ENCODE measurements at regions not wholly inside any gene's neighbourhood (a gene's known extent, or its start where the extent isn't known, plus 50 kb on each side); places are given as distances from the start of the nearest gene placed in this dataset.

- no peak for FAIRE-seq
- CTCF ChIA-PET (ENCODE audit: low intra/inter-chr PET ratio), result no interaction called here
- Histone ChIP-seq H3K27ac (ENCODE audit: extremely low read depth, low read depth, low read length) (no peak overlapping the region), H3K9me3 (replicated peaks; ENCODE audit: control insufficient read depth, insufficient read depth, low read depth, low read length) (no peaks in the 10 kb centered on the region), H3K9ac (ENCODE audit: insufficient read depth in 1 of 2, low read depth in 2 of 2, low read length in 2 of 2) (no peak overlapping the region), H3K4me2 (ENCODE audit: insufficient read depth, low read length) (no peak overlapping the region), H3K9me1 (ENCODE audit: control insufficient read depth, insufficient read depth, low read length) (no peaks in the 10 kb centered on the region), H3K27me3 (ENCODE audit: control insufficient read depth in 2 of 2, insufficient read depth in 2 of 2, low read length in 2 of 2) (no peaks in the 10 kb centered on the region), H4K20me1 (replicated peaks; ENCODE audit: control insufficient read depth, insufficient read depth, low read length) (no peaks in the 10 kb centered on the region), H3K79me2 (ENCODE audit: control insufficient read depth, insufficient read depth, low read length) (no peaks in the 10 kb centered on the region), H3K36me3 (ENCODE audit: control insufficient read depth, insufficient read depth, low read length) (no peaks in the 10 kb centered on the region), H2AFZ (ENCODE audit: low read depth, low read length) (no peak overlapping the region), H3K4me3 (no peak overlapping the region), H3K4me1 (replicated peaks in 1 of 2; ENCODE audit: control insufficient read depth in 2 of 2, insufficient read depth in 2 of 2, low read length in 2 of 2) (no peaks in the 10 kb centered on the region)
- 2% methylated on average over 4 of the region's 4 CpGs for WGBS (ENCODE audit: insufficient coverage, low coverage, missing lambda C conversion rate)
- in situ Hi-C loops (cut with MboI), result no loop called here
- intact Hi-C loops (cut with micrococcal nuclease), result no loop called here
- TF ChIP-seq ATF3 (IDR thresholded peaks at IDR 0.05) (peak; percentile 25; the same call in 1 of the 2 replicates), ATF3 (CRISPR knock-in tag; conservative IDR thresholded peaks at IDR 0.05) (no peak), SIN3A (IDR thresholded peaks at IDR 0.05; ENCODE audit: borderline replicate concordance in 2 of 2, control insufficient read depth in 1 of 2, low read depth in 2 of 2, low read length in 2 of 2) (no peak), ATF7 (IDR thresholded peaks at IDR 0.05) (peak; percentile 33; the same call in 1 of the 2 replicates), ZNF785 (CRISPR knock-in tag; IDR thresholded peaks at IDR 0.05) (no peak), E2F3 (CRISPR knock-in tag; IDR thresholded peaks at IDR 0.05) (no peak)
- TF ChIP-seq, protein P1, sequence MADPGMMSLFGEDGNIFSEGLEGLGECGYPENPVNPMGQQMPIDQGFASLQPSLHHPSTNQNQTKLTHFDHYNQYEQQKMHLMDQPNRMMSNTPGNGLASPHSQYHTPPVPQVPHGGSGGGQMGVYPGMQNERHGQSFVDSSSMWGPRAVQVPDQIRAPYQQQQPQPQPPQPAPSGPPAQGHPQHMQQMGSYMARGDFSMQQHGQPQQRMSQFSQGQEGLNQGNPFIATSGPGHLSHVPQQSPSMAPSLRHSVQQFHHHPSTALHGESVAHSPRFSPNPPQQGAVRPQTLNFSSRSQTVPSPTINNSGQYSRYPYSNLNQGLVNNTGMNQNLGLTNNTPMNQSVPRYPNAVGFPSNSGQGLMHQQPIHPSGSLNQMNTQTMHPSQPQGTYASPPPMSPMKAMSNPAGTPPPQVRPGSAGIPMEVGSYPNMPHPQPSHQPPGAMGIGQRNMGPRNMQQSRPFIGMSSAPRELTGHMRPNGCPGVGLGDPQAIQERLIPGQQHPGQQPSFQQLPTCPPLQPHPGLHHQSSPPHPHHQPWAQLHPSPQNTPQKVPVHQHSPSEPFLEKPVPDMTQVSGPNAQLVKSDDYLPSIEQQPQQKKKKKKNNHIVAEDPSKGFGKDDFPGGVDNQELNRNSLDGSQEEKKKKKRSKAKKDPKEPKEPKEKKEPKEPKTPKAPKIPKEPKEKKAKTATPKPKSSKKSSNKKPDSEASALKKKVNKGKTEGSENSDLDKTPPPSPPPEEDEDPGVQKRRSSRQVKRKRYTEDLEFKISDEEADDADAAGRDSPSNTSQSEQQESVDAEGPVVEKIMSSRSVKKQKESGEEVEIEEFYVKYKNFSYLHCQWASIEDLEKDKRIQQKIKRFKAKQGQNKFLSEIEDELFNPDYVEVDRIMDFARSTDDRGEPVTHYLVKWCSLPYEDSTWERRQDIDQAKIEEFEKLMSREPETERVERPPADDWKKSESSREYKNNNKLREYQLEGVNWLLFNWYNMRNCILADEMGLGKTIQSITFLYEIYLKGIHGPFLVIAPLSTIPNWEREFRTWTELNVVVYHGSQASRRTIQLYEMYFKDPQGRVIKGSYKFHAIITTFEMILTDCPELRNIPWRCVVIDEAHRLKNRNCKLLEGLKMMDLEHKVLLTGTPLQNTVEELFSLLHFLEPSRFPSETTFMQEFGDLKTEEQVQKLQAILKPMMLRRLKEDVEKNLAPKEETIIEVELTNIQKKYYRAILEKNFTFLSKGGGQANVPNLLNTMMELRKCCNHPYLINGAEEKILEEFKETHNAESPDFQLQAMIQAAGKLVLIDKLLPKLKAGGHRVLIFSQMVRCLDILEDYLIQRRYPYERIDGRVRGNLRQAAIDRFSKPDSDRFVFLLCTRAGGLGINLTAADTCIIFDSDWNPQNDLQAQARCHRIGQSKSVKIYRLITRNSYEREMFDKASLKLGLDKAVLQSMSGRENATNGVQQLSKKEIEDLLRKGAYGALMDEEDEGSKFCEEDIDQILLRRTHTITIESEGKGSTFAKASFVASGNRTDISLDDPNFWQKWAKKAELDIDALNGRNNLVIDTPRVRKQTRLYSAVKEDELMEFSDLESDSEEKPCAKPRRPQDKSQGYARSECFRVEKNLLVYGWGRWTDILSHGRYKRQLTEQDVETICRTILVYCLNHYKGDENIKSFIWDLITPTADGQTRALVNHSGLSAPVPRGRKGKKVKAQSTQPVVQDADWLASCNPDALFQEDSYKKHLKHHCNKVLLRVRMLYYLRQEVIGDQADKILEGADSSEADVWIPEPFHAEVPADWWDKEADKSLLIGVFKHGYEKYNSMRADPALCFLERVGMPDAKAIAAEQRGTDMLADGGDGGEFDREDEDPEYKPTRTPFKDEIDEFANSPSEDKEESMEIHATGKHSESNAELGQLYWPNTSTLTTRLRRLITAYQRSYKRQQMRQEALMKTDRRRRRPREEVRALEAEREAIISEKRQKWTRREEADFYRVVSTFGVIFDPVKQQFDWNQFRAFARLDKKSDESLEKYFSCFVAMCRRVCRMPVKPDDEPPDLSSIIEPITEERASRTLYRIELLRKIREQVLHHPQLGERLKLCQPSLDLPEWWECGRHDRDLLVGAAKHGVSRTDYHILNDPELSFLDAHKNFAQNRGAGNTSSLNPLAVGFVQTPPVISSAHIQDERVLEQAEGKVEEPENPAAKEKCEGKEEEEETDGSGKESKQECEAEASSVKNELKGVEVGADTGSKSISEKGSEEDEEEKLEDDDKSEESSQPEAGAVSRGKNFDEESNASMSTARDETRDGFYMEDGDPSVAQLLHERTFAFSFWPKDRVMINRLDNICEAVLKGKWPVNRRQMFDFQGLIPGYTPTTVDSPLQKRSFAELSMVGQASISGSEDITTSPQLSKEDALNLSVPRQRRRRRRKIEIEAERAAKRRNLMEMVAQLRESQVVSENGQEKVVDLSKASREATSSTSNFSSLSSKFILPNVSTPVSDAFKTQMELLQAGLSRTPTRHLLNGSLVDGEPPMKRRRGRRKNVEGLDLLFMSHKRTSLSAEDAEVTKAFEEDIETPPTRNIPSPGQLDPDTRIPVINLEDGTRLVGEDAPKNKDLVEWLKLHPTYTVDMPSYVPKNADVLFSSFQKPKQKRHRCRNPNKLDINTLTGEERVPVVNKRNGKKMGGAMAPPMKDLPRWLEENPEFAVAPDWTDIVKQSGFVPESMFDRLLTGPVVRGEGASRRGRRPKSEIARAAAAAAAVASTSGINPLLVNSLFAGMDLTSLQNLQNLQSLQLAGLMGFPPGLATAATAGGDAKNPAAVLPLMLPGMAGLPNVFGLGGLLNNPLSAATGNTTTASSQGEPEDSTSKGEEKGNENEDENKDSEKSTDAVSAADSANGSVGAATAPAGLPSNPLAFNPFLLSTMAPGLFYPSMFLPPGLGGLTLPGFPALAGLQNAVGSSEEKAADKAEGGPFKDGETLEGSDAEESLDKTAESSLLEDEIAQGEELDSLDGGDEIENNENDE (IDR thresholded peaks at IDR 0.05; ENCODE audit: low read depth, low read length), result no peak
- DNase-seq (ENCODE audit: extremely low read depth in 1 of 4, low spot score in 3 of 4), result no peak
- ATAC-seq, result no peak
- BruUV-seq (replicated peaks), result no TSS peak
- POLR2A ChIA-PET, result interaction anchor here (0.6 kb wide), 1 partner anchor 868 kb away, joined by 3 read pairs; no protein-coding TSS in a partner anchor
These were observed 187.8 kb upstream of the PLD5 start for GRCh38 chr1:242712248-242712647.

Measured in K562 (cell line).